Aorta (tissue), 5 donors: ENCODE measurements at regions not wholly inside any gene's neighbourhood (a gene's known extent, or its start where the extent isn't known, plus 50 kb on each side); places are given as distances from the start of the nearest gene placed in this dataset.

ENCODE experiments used
- ATAC-seq: fragments of 200-7000 bp; cut with Tn5 transposase; one replicate; pipeline ENCODE4 v1.9.1; 2022; ENCODE audit warnings: moderate library complexity; ENCODE audit not compliant: low FRiP score
- DNase-seq, 2 donors: peaks; one replicate each; pipeline ENCODE4 v3.0.0-alpha.2; 2020
- H3K27ac ChIP-seq, 2 donors: one replicate each; pipeline ENCODE4 v1.5.1; 2013; ENCODE audit warnings: low read length in 2 of 2, mild to moderate bottlenecking in 2 of 2, moderate library complexity in 2 of 2, control low read depth in 1 of 2, inconsistent platforms in 1 of 2, low read depth in 1 of 2
- H3K27me3 ChIP-seq, 2 donors: one replicate each; pipeline ENCODE4 v1.6.1; 2013; ENCODE audit warnings: control low read depth in 1 of 2, low read length in 1 of 2, mild to moderate bottlenecking in 1 of 2, moderate library complexity in 1 of 2; ENCODE audit not compliant: insufficient read depth in 2 of 2, control insufficient read depth in 1 of 2
- H3K36me3 ChIP-seq, 2 donors: one replicate each; pipeline ENCODE4 v1.6.1; 2013; ENCODE audit warnings: control low read depth in 1 of 2, low read length in 1 of 2, mild to moderate bottlenecking in 1 of 2; ENCODE audit not compliant: insufficient read depth in 2 of 2, control insufficient read depth in 1 of 2
- H3K4me1 ChIP-seq, 2 donors: one replicate each; pipeline ENCODE4 v1.6.1; 2013; ENCODE audit warnings: low read length in 2 of 2, control low read depth in 1 of 2, mild to moderate bottlenecking in 1 of 2, moderate library complexity in 1 of 2; ENCODE audit not compliant: insufficient read depth in 2 of 2, control insufficient read depth in 1 of 2
- H3K4me3 ChIP-seq, 2 donors: one replicate each; pipeline ENCODE4 v1.5.1; 2013; ENCODE audit warnings: low read length in 2 of 2, control low read depth in 1 of 2, mild to moderate bottlenecking in 1 of 2
- H3K9me3 ChIP-seq: one replicate; pipeline ENCODE4 v1.6.1; 2013; ENCODE audit warnings: mild to moderate bottlenecking, low read length; ENCODE audit not compliant: control insufficient read depth
- WGBS, 2 donors: extraction: QIAGEN DNeasy Blood & Tissue Kit; methylation state at CpG; one replicate each; pipeline ENCODE4 v1.1.7; 2013; 5-methylcytosine and 5-hydroxymethylcytosine counted together
- intact Hi-C, 2 donors: fragments of 100-400 bp; cut with DNase I; formaldehyde crosslinking; loops; one replicate each; pipeline versions ENCODE4 v1.14.2 to v1.15.0; 2022
- donor health status: healthy with polysubstance abuse.
- donor health status: Bipolar disorder and iron deficiency.
- donor health status: DM: no; HTN: no; CAD: no.
- donor health status: DM: no; HTN: no; CAD: no.
- donor health status: DM: yes; HTN: yes; CAD: no.

- DNase-seq (no peak), ATAC-seq (no peak)
- intact Hi-C loops: loop anchor here in 1 of 2 donors (5.0 kb wide), 2 partner anchors 145 to 270 kb away; partner anchors contain the start of gene SH3BP4
- Histone ChIP-seq H3K4me1 (peaks cover 3 to 4% of the 10 kb centered on the region in 2 donors), H3K4me3 (no peak overlapping the region), H3K9me3 (no peaks in the 10 kb centered on the region), H3K27ac (no peak overlapping the region), H3K36me3 (no peaks in the 10 kb centered on the region), H3K27me3 (no peaks in the 10 kb centered on the region)
- 82 to 84% methylated on average over 4 of the region's 4 CpGs for WGBS, 2 donors
Measured at GRCh38 chr2:234682492-234683228, 185.8 kb upstream of the ARL4C start.

- ATAC-seq (no peak), DNase-seq (no peak)
- Histone ChIP-seq H3K36me3 (no peaks in the 10 kb centered on the region), H3K4me1 (peaks cover 3 to 4% of the 10 kb centered on the region in 2 donors), H3K9me3 (no peaks in the 10 kb centered on the region), H3K4me3 (no peak overlapping the region), H3K27me3 (no peaks in the 10 kb centered on the region), H3K27ac (no peak overlapping the region)
- intact Hi-C loops: loop anchor here in 1 of 2 donors (5.0 kb wide), 2 partner anchors 146 to 271 kb away; partner anchors contain the start of gene SH3BP4
- WGBS, 2 donors: 97 to 99% methylated on average over 9 of the region's 9 CpGs
Measured at GRCh38 chr2:234680688-234681619, 184.1 kb upstream of the ARL4C start.

GRCh38 chr2:234679741-234680687 is 183.1 kb upstream of the ARL4C start:
- Histone ChIP-seq H3K36me3 (no peaks in the 10 kb centered on the region), H3K9me3 (no peaks in the 10 kb centered on the region), H3K27me3 (no peaks in the 10 kb centered on the region), H3K4me1 (peaks cover 3 to 4% of the 10 kb centered on the region in 2 donors), H3K27ac (peak overlapping the region in 1 of 2 donors; percentile 67), H3K4me3 (peak overlapping the region in 1 of 2 donors; percentile 14)
- DNase-seq (peak; percentile 88 to 89), ATAC-seq (peak; percentile 91)
- WGBS, 2 donors: 17 to 18% methylated on average over 14 of the region's 14 CpGs
- intact Hi-C loops: loop anchor here in 1 of 2 donors (5.0 kb wide), 2 partner anchors 147 to 272 kb away; partner anchors contain the start of gene SH3BP4

- ATAC-seq (peak; percentile 51), DNase-seq (no peak)
- Histone ChIP-seq H3K27ac (peak overlapping the region in 1 of 2 donors; percentile 67), H3K4me1 (peaks cover 3 to 4% of the 10 kb centered on the region in 2 donors), H3K4me3 (no peak overlapping the region), H3K9me3 (no peaks in the 10 kb centered on the region), H3K36me3 (no peaks in the 10 kb centered on the region), H3K27me3 (no peaks in the 10 kb centered on the region)
- WGBS, 2 donors: 76 to 77% methylated on average over 8 of the region's 8 CpGs
- intact Hi-C loops: no loop called here
Measured at GRCh38 chr2:234679301-234679740, 182.4 kb upstream of the ARL4C start.

- no peak overlapping the region for H3K27ac ChIP-seq
- H3K4me3 ChIP-seq: no peak overlapping the region
- 4 to 9% methylated on average over 2 of the region's 2 CpGs for WGBS, 2 donors
- DNase-seq: no peak
- H3K4me1 ChIP-seq: peaks cover 3 to 4% of the 10 kb centered on the region in 2 donors
- H3K27me3 ChIP-seq: no peaks in the 10 kb centered on the region
- no peaks in the 10 kb centered on the region for H3K9me3 ChIP-seq
- ATAC-seq: peak; percentile 36
- intact Hi-C loops: no loop called here
- H3K36me3 ChIP-seq: no peaks in the 10 kb centered on the region
Measured at GRCh38 chr2:234678711-234679110, 181.8 kb upstream of the ARL4C start.

- 91 to 93% methylated on average over 6 of the region's 6 CpGs for WGBS, 2 donors
- no peak for ATAC-seq
Measured at GRCh38 chr2:234677758-234678538, 181.1 kb upstream of the ARL4C start.

GRCh38 chr2:234676783-234677450 is 180.0 kb upstream of the ARL4C start:
- H3K27me3 ChIP-seq: no peaks in the 10 kb centered on the region
- no peak overlapping the region for H3K27ac ChIP-seq
- no peak overlapping the region for H3K4me3 ChIP-seq
- WGBS, 2 donors: 98% methylated on average over 8 of the region's 8 CpGs
- DNase-seq (no peak), ATAC-seq (no peak)
- intact Hi-C loops: no loop called here
- no peaks in the 10 kb centered on the region for H3K36me3 ChIP-seq
- peaks cover 3 to 4% of the 10 kb centered on the region in 2 donors for H3K4me1 ChIP-seq
- H3K9me3 ChIP-seq: no peaks in the 10 kb centered on the region

More at GRCh38 chr2:234677758-234678538, 181.1 kb upstream of the ARL4C start:
- Histone ChIP-seq H3K4me3 (no peak overlapping the region), H3K27ac (no peak overlapping the region), H3K27me3 (no peaks in the 10 kb centered on the region), H3K4me1 (peaks cover 3 to 4% of the 10 kb centered on the region in 2 donors), H3K9me3 (no peaks in the 10 kb centered on the region), H3K36me3 (no peaks in the 10 kb centered on the region)
- intact Hi-C loops: no loop called here
- no peak for DNase-seq
